ENCODE measurements at regions not wholly inside any gene's neighbourhood (a gene's known extent, or its start where the extent isn't known, plus 50 kb on each side); places are given as distances from the start of the nearest gene placed in this dataset.

DNA sequence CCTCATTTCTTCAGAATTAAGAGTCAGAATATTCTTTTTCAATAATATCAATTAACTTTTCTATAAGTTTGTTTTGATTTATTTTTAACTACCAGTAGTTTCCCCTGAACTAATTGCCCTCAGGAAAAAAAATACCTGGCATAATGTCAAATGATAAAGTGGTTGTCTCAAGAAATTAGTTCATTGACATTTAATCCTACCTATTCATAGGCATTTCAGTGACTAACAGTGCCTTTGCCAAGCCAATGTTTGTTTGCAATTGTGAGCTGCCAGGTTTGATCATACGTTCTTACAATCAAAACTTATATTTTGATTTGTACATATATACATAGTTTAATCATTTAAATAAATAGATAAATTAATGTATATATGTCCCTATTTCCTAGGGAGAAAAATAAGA is 267.3 kb upstream of the MC4R start:
- Histone ChIP-seq H3K4me3 (ENCODE audit: insufficient read depth, low read depth, low read length) (no peak overlapping the region), H3K27me3 (ENCODE audit: control insufficient read depth, insufficient read depth, low read length) (no peaks in the 10 kb centered on the region), H2BK15ac (ENCODE audit: low read depth, low read length) (no peak overlapping the region), H3K9me1 (ENCODE audit: insufficient read depth, low read length) (no peaks in the 10 kb centered on the region), H4K20me1 (ENCODE audit: insufficient read depth, low read length) (no peaks in the 10 kb centered on the region), H3K9ac (ENCODE audit: low read depth, low read length) (no peak overlapping the region), H4K91ac (ENCODE audit: insufficient read depth, low read depth, low read length) (no peak overlapping the region), H2AK5ac (ENCODE audit: low read depth, low read length) (no peak overlapping the region), H4K8ac (ENCODE audit: low read depth in 2 of 2, low read length in 2 of 2) (no peak overlapping the region), H3K9me3 (ENCODE audit: control insufficient read depth, insufficient read depth, low read length) (no peaks in the 10 kb centered on the region), H3K56ac (ENCODE audit: extremely low read depth, insufficient read depth, low read length) (no peak overlapping the region), H3K27ac (ENCODE audit: insufficient read depth, low read length) (no peak overlapping the region), H2AK9ac (replicated peaks; ENCODE audit: low read depth, low read length, poor library complexity) (no peak overlapping the region), H3K4me1 (ENCODE audit: control insufficient read depth, insufficient read depth, low read length) (no peaks in the 10 kb centered on the region), H3K23ac (ENCODE audit: low read depth, low read length) (no peak overlapping the region), H2BK120ac (ENCODE audit: low read depth, low read length) (no peak overlapping the region), H2BK20ac (ENCODE audit: low read depth, low read length) (no peak overlapping the region), H3K79me1 (ENCODE audit: low read depth in 1 of 2, low read length in 2 of 2) (no peaks in the 10 kb centered on the region), H3K4ac (ENCODE audit: low read depth, low read length) (no peak overlapping the region), H2AFZ (replicated peaks; ENCODE audit: low read length, poor library complexity) (no peak overlapping the region), H3K14ac (replicated peaks; ENCODE audit: low read depth, low read length) (no peak overlapping the region), H4K5ac (ENCODE audit: low read depth, low read length) (no peak overlapping the region), H3K36me3 (ENCODE audit: control insufficient read depth, insufficient read depth, low read length) (no peaks in the 10 kb centered on the region), H3K18ac (ENCODE audit: low read depth, low read length) (no peak overlapping the region), H3K4me2 (ENCODE audit: low read depth, low read length) (no peak overlapping the region), H2BK5ac (ENCODE audit: low read depth, low read length, poor library complexity, severe bottlenecking) (no peak overlapping the region)
- TF ChIP-seq BHLHE40 (IDR thresholded peaks at IDR 0.05; ENCODE audit: low read depth, low read length), result no peak
- no peak for TF ChIP-seq NFE2L2 (IDR thresholded peaks at IDR 0.05; ENCODE audit: low read depth, low read length)
- TF ChIP-seq, protein P1, sequence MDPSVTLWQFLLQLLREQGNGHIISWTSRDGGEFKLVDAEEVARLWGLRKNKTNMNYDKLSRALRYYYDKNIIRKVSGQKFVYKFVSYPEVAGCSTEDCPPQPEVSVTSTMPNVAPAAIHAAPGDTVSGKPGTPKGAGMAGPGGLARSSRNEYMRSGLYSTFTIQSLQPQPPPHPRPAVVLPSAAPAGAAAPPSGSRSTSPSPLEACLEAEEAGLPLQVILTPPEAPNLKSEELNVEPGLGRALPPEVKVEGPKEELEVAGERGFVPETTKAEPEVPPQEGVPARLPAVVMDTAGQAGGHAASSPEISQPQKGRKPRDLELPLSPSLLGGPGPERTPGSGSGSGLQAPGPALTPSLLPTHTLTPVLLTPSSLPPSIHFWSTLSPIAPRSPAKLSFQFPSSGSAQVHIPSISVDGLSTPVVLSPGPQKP (IDR thresholded peaks at IDR 0.05; ENCODE audit: borderline replicate concordance, low read depth, low read length), result no peak
- no peak for TF ChIP-seq SMC3 (IDR thresholded peaks at IDR 0.05; ENCODE audit: low read depth, low read length)
- TF ChIP-seq POLR2A (IDR thresholded peaks at IDR 0.05; ENCODE audit: low read depth, low read length), result no peak
- TF ChIP-seq CEBPB (IDR thresholded peaks at IDR 0.05; ENCODE audit: low read depth, low read length), result no peak
- TF ChIP-seq, protein P2, sequence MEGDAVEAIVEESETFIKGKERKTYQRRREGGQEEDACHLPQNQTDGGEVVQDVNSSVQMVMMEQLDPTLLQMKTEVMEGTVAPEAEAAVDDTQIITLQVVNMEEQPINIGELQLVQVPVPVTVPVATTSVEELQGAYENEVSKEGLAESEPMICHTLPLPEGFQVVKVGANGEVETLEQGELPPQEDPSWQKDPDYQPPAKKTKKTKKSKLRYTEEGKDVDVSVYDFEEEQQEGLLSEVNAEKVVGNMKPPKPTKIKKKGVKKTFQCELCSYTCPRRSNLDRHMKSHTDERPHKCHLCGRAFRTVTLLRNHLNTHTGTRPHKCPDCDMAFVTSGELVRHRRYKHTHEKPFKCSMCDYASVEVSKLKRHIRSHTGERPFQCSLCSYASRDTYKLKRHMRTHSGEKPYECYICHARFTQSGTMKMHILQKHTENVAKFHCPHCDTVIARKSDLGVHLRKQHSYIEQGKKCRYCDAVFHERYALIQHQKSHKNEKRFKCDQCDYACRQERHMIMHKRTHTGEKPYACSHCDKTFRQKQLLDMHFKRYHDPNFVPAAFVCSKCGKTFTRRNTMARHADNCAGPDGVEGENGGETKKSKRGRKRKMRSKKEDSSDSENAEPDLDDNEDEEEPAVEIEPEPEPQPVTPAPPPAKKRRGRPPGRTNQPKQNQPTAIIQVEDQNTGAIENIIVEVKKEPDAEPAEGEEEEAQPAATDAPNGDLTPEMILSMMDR (conservative IDR thresholded peaks at IDR 0.05; ENCODE audit: low read depth, low read length), result no peak
- no peak for TF ChIP-seq RAD21 (IDR thresholded peaks at IDR 0.05; ENCODE audit: low read length)
- TF ChIP-seq MAZ (IDR thresholded peaks at IDR 0.05; ENCODE audit: borderline replicate concordance, low read depth, low read length), result no peak
- DNase-seq (no peak), ATAC-seq (ENCODE audit: low read depth) (no peak)
- dilution Hi-C loops (cut with HindIII; ENCODE audit: low sequenced_read_pairs, unreplicated experiment), result no loop called here
- ChIA-PET CTCF (no interaction called here), POLR2A (ENCODE audit: unreplicated experiment) (no interaction called here)
- BruUV-seq (replicated peaks), result no TSS peak
- intact Hi-C loops (cut with micrococcal nuclease), result no loop called here
- in situ Hi-C loops (cut with MboI; ENCODE audit: low sequenced_read_pairs), result no loop called here
- WGBS, 2 experiments (ENCODE audit: extremely low coverage in 2 of 2, insufficient read length in 1 of 2), result no CpG with 5 or more reads among the region's 1 CpG

Measured in IMR-90 (cell line).